B cell (primary cell): ENCODE measurements at regions not wholly inside any gene's neighbourhood (a gene's known extent, or its start where the extent isn't known, plus 50 kb on each side); places are given as distances from the start of the nearest gene placed in this dataset.

Experiments
- EZH2 ChIP-seq: IDR thresholded peaks from 2 replicates; pipeline ENCODE4 v1.6.1; 2012; ENCODE audit warnings: borderline replicate concordance, low read depth, mild to moderate bottlenecking, moderate library complexity, low read length; ENCODE audit not compliant: insufficient read depth, poor library complexity, severe bottlenecking
- TF ChIP-seq, protein P1 (sequence below): fragments of 200-600 bp; IDR thresholded peaks from one replicate; pipeline ENCODE4 v1.8.0; 2022; ENCODE audit warnings: antibody characterized with exemption, mild to moderate bottlenecking

DNA sequence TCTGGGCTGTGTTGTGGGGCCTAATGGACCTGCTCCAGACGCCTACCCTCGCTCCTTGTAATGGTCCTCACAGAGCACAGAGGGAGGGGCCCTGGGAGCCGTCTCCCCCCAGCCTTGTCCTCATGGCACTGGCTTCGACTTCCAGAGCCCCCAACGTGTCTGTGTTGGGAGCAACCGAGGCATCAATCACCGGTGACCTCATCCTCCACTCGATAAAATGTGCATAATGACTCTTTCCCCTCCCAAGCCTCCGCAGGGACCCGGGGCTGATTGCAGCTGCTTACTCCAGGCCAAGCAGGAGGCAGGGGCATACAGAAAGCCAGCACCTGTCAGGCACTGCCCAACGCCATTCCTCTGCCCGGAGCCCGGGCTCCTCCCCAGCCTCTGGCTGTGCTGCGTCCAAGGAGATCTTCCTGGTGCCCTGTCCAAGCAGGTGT lies 271.7 kb downstream of the NDUFA10 start:
- TF ChIP-seq, protein P1, sequence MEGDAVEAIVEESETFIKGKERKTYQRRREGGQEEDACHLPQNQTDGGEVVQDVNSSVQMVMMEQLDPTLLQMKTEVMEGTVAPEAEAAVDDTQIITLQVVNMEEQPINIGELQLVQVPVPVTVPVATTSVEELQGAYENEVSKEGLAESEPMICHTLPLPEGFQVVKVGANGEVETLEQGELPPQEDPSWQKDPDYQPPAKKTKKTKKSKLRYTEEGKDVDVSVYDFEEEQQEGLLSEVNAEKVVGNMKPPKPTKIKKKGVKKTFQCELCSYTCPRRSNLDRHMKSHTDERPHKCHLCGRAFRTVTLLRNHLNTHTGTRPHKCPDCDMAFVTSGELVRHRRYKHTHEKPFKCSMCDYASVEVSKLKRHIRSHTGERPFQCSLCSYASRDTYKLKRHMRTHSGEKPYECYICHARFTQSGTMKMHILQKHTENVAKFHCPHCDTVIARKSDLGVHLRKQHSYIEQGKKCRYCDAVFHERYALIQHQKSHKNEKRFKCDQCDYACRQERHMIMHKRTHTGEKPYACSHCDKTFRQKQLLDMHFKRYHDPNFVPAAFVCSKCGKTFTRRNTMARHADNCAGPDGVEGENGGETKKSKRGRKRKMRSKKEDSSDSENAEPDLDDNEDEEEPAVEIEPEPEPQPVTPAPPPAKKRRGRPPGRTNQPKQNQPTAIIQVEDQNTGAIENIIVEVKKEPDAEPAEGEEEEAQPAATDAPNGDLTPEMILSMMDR, result no peak
- no peak for TF ChIP-seq EZH2
